CD4-positive, alpha-beta memory T cell (primary cell): ENCODE measurements at regions not wholly inside any gene's neighbourhood (a gene's known extent, or its start where the extent isn't known, plus 50 kb on each side); places are given as distances from the start of the nearest gene placed in this dataset.
"Not testable (repeated sequence)": the region's sequence is repeated elsewhere in the genome, so short reads cannot be mapped to it uniquely, and the experiment has no call there.

Source experiments
- CTCF ChIA-PET: fragments of 350-600 bp; sonication (Branson Sonifier 250); formaldehyde crosslinking; loops from one replicate; lab custom pipeline; 2021; ENCODE audit warnings: inconsistent platforms; ENCODE audit not compliant: partially characterized antibody; lab: Charles Lee
- POLR2A ChIA-PET: fragments of 350-600 bp; sonication (Branson Sonifier 250); formaldehyde crosslinking; loops from one replicate; lab custom pipeline; 2021; ENCODE audit not compliant: partially characterized antibody; lab: Charles Lee
- DNase-seq, 5 donors: peaks; one replicate each; pipeline versions ENCODE4 v3.0.0 to v3.0.0-alpha.2; 2020 to 2022; ENCODE audit warnings: mixed read lengths in 1 of 5
- H3K27ac ChIP-seq: one replicate; pipeline ENCODE4 v1.7.0; 2013; ENCODE audit warnings: low read depth, low read length
- H3K27me3 ChIP-seq: 2 replicates; pipeline ENCODE4 v1.7.0; 2013; ENCODE audit warnings: mild to moderate bottlenecking, low read length, moderate library complexity; ENCODE audit not compliant: insufficient read depth
- H3K36me3 ChIP-seq: 2 replicates; pipeline ENCODE4 v1.7.0; 2013; ENCODE audit warnings: mild to moderate bottlenecking, low read length, moderate library complexity; ENCODE audit not compliant: insufficient read depth
- H3K4me1 ChIP-seq: 2 replicates; pipeline ENCODE4 v1.7.0; 2013; ENCODE audit warnings: mild to moderate bottlenecking, low read length, moderate library complexity; ENCODE audit not compliant: insufficient read depth
- H3K4me3 ChIP-seq, 2 donors: one replicate each; pipeline ENCODE4 v1.7.0; 2013; ENCODE audit warnings: low read length in 2 of 2, mild to moderate bottlenecking in 1 of 2
- H3K9me3 ChIP-seq, 2 donors: one replicate each; pipeline ENCODE4 v1.7.0; 2013; ENCODE audit warnings: low read length in 2 of 2, control low read depth in 1 of 2; ENCODE audit not compliant: control insufficient read depth in 1 of 2
- H3K27ac Mint-ChIP-seq, 7 donors: one replicate each; pipeline ENCODE4 v1.8.0; 2020 to 2021; ENCODE audit warnings: mixed read lengths in 7 of 7, mild to moderate bottlenecking in 6 of 7, inconsistent platforms in 3 of 7, moderate library complexity in 3 of 7
- H3K27me3 Mint-ChIP-seq, 2 donors: one replicate each; pipeline ENCODE4 v1.8.0; 2020 to 2021; ENCODE audit warnings: mixed read lengths in 2 of 2
- H3K36me3 Mint-ChIP-seq, 2 donors: one replicate each; pipeline ENCODE4 v1.8.0; 2020 to 2021; ENCODE audit warnings: mixed read lengths in 2 of 2, inconsistent platforms in 1 of 2, mild to moderate bottlenecking in 1 of 2
- H3K4me1 Mint-ChIP-seq, 4 donors: one replicate each; pipeline ENCODE4 v1.8.0; 2020 to 2021; ENCODE audit warnings: mixed read lengths in 4 of 4, mild to moderate bottlenecking in 1 of 4
- H3K4me3 Mint-ChIP-seq, 8 donors: one replicate each; pipeline ENCODE4 v1.8.0; 2020 to 2021; ENCODE audit warnings: mixed read lengths in 8 of 8, mild to moderate bottlenecking in 7 of 8, moderate library complexity in 6 of 8, inconsistent platforms in 3 of 8
- H3K9me3 Mint-ChIP-seq, 8 donors: one replicate each; pipeline ENCODE4 v1.8.0; 2020 to 2021; ENCODE audit warnings: mixed read lengths in 8 of 8, mild to moderate bottlenecking in 5 of 8, inconsistent platforms in 3 of 8, moderate library complexity in 1 of 8
- intact Hi-C: fragments of 100-400 bp; cut with micrococcal nuclease; formaldehyde crosslinking; loops from one replicate; pipeline ENCODE4 v1.15.1; 2023

GRCh38 chr1:120465900-120466299, 51.1 kb downstream of the NBPF8 start:
- H3K27ac ChIP-seq, H3K9me3 ChIP-seq, H3K27me3 Mint-ChIP-seq, H3K4me1 ChIP-seq, H3K36me3 Mint-ChIP-seq, DNase-seq, POLR2A ChIA-PET, H3K27me3 ChIP-seq, CTCF ChIA-PET, H3K4me1 Mint-ChIP-seq, H3K9me3 Mint-ChIP-seq, H3K4me3 Mint-ChIP-seq, intact Hi-C loops, H3K4me3 ChIP-seq, H3K36me3 ChIP-seq: not testable (repeated sequence)
- H3K27ac Mint-ChIP-seq = peak overlapping the region in 2 of 7 donors; percentile 10 to 79

GRCh38 chr1:120477663-120478062, 62.8 kb downstream of the NBPF8 start:
- H3K4me3 ChIP-seq, H3K9me3 Mint-ChIP-seq, H3K4me1 ChIP-seq, H3K27ac ChIP-seq, CTCF ChIA-PET, H3K4me1 Mint-ChIP-seq, intact Hi-C loops, POLR2A ChIA-PET, H3K36me3 ChIP-seq, H3K4me3 Mint-ChIP-seq, H3K27me3 ChIP-seq, H3K9me3 ChIP-seq, H3K27me3 Mint-ChIP-seq, DNase-seq: not testable (repeated sequence)
- Mint-ChIP-seq H3K27ac (peak overlapping the region in 3 of 7 donors; percentile 48 to 66 (median 48)), H3K36me3 (peaks cover 12 to 18% of the 10 kb centered on the region in 2 donors)

GRCh38 chr1:120478400-120478799, 63.6 kb downstream of the NBPF8 start:
- H3K27me3 Mint-ChIP-seq, H3K9me3 ChIP-seq, H3K27ac ChIP-seq, H3K36me3 ChIP-seq, H3K4me1 ChIP-seq, H3K9me3 Mint-ChIP-seq, POLR2A ChIA-PET, H3K27ac Mint-ChIP-seq, H3K4me3 Mint-ChIP-seq, H3K4me1 Mint-ChIP-seq, intact Hi-C loops, H3K4me3 ChIP-seq, CTCF ChIA-PET, H3K27me3 ChIP-seq, DNase-seq: not testable (repeated sequence)
- peaks cover 15 to 21% of the 10 kb centered on the region in 2 donors for H3K36me3 Mint-ChIP-seq

- CTCF ChIA-PET, H3K27ac ChIP-seq, H3K36me3 ChIP-seq, POLR2A ChIA-PET, DNase-seq, H3K9me3 Mint-ChIP-seq, H3K9me3 ChIP-seq, H3K27me3 Mint-ChIP-seq, H3K27ac Mint-ChIP-seq, H3K4me1 Mint-ChIP-seq, H3K4me1 ChIP-seq, H3K27me3 ChIP-seq, H3K4me3 Mint-ChIP-seq, H3K4me3 ChIP-seq, intact Hi-C loops: not testable (repeated sequence)
- peaks cover 23% of the 10 kb centered on the region in 2 donors for H3K36me3 Mint-ChIP-seq
Observed at GRCh38 chr1:120487542-120487941, 72.7 kb downstream of the NBPF8 start.

GRCh38 chr1:120489217-120489616, 74.4 kb downstream of the NBPF8 start:
- H3K4me3 ChIP-seq, H3K27ac Mint-ChIP-seq, intact Hi-C loops, CTCF ChIA-PET, DNase-seq, H3K36me3 ChIP-seq, POLR2A ChIA-PET, H3K4me1 ChIP-seq, H3K9me3 Mint-ChIP-seq, H3K27ac ChIP-seq, H3K9me3 ChIP-seq, H3K27me3 Mint-ChIP-seq, H3K4me3 Mint-ChIP-seq, H3K27me3 ChIP-seq, H3K4me1 Mint-ChIP-seq: not testable (repeated sequence)
- H3K36me3 Mint-ChIP-seq = peaks cover 16 to 21% of the 10 kb centered on the region in 2 donors

GRCh38 chr1:120497145-120497544, 82.3 kb downstream of the NBPF8 start:
- CTCF ChIA-PET, POLR2A ChIA-PET, DNase-seq, H3K4me3 ChIP-seq, H3K4me1 ChIP-seq, H3K4me3 Mint-ChIP-seq, H3K9me3 ChIP-seq, H3K27me3 Mint-ChIP-seq, H3K36me3 ChIP-seq, H3K27me3 ChIP-seq, H3K27ac ChIP-seq, H3K4me1 Mint-ChIP-seq, intact Hi-C loops, H3K27ac Mint-ChIP-seq, H3K9me3 Mint-ChIP-seq: not testable (repeated sequence)
- H3K36me3 Mint-ChIP-seq = peaks cover 0 to 13% of the 10 kb centered on the region in 2 donors

GRCh38 chr1:120503284-120503683, 88.4 kb downstream of the NBPF8 start:
- H3K27me3 Mint-ChIP-seq, H3K4me1 ChIP-seq, H3K9me3 ChIP-seq, POLR2A ChIA-PET, DNase-seq, intact Hi-C loops, H3K27ac Mint-ChIP-seq, H3K27ac ChIP-seq, H3K4me3 ChIP-seq, H3K4me3 Mint-ChIP-seq, H3K27me3 ChIP-seq, H3K9me3 Mint-ChIP-seq, CTCF ChIA-PET, H3K36me3 ChIP-seq, H3K4me1 Mint-ChIP-seq, H3K36me3 Mint-ChIP-seq: not testable (repeated sequence)

- DNase-seq, H3K9me3 ChIP-seq, intact Hi-C loops, H3K36me3 Mint-ChIP-seq, CTCF ChIA-PET, H3K27me3 Mint-ChIP-seq, H3K4me3 Mint-ChIP-seq, POLR2A ChIA-PET, H3K4me1 ChIP-seq, H3K9me3 Mint-ChIP-seq, H3K27ac ChIP-seq, H3K4me1 Mint-ChIP-seq, H3K27me3 ChIP-seq, H3K4me3 ChIP-seq, H3K27ac Mint-ChIP-seq, H3K36me3 ChIP-seq: not testable (repeated sequence)
Observed at GRCh38 chr1:120506352-120506751, 91.5 kb downstream of the NBPF8 start.
